ENCODE measurements at regions not wholly inside any gene's neighbourhood (a gene's known extent, or its start where the extent isn't known, plus 50 kb on each side); places are given as distances from the start of the nearest gene placed in this dataset.

GRCh38 chr14:104341532-104342434, 203.4 kb downstream of the KIF26A start:
- no peak overlapping the region for H2AFZ ChIP-seq (ENCODE audit: low read length, unreplicated experiment)
- no peak overlapping the region for H3K4me3 ChIP-seq (ENCODE audit: low read depth, low read length)
- H3K27ac ChIP-seq (ENCODE audit: low read depth, low read length) = no peak overlapping the region
- no peaks in the 10 kb centered on the region for H3K79me2 ChIP-seq (ENCODE audit: control insufficient read depth, insufficient read depth, low read length, unreplicated experiment)
- no peaks in the 10 kb centered on the region for H3K4me1 ChIP-seq (ENCODE audit: control insufficient read depth, insufficient read depth, low read length, unreplicated experiment)
- H3K36me3 ChIP-seq (ENCODE audit: insufficient read depth, low read length) = no peaks in the 10 kb centered on the region
- peaks cover 40% of the 10 kb centered on the region for H3K27me3 ChIP-seq (ENCODE audit: insufficient read depth, low read length)

DNA sequence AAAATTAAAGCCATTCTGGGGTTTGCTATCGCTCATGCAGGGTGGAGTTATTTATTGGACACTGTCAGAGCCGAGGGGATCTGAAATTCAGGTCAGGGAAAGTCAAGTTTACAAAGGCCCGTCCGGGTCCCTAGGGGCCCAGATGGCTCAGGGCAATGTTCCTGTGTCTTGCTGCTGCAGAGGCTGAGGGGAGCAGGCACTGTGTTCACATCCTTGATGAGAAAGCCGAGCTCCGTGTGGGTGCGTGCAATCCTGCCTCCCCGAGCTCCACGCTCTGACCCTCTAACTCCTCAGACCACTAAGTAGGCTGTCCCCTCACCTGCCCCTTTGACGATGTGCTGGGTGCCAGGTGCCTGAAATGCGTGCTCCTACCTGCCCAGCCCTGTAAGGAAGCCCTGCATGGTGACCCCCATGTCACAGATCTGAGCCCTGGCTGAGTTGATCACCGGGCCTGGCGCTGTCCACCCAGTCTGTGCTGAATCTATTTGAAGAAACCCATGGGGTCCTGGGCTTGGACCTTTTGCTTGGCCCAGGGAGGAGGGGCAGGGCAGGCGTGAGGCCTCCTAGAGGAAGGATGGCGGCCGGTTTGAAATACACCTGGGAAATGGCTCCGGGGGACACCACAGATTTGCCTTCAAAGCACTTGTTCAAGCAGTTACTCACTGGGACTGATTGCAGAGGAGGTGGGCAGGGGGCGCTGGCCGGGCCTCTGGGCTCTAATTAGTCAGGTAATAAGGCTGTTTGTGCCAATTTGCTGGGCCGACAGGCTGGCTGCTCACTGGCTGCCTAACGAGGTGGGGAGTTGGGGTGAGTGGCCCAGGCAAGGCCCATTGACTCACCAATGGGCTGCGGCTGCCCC, 204.3 kb downstream of the KIF26A start:
- Histone ChIP-seq H2AFZ (ENCODE audit: low read length, unreplicated experiment) (no peak overlapping the region), H3K4me3 (ENCODE audit: low read depth, low read length) (no peak overlapping the region), H3K4me1 (ENCODE audit: control insufficient read depth, insufficient read depth, low read length, unreplicated experiment) (no peaks in the 10 kb centered on the region), H3K27me3 (ENCODE audit: insufficient read depth, low read length) (peaks cover 39% of the 10 kb centered on the region), H3K27ac (ENCODE audit: low read depth, low read length) (no peak overlapping the region), H3K79me2 (ENCODE audit: control insufficient read depth, insufficient read depth, low read length, unreplicated experiment) (no peaks in the 10 kb centered on the region), H3K36me3 (ENCODE audit: insufficient read depth, low read length) (no peaks in the 10 kb centered on the region)

DNA sequence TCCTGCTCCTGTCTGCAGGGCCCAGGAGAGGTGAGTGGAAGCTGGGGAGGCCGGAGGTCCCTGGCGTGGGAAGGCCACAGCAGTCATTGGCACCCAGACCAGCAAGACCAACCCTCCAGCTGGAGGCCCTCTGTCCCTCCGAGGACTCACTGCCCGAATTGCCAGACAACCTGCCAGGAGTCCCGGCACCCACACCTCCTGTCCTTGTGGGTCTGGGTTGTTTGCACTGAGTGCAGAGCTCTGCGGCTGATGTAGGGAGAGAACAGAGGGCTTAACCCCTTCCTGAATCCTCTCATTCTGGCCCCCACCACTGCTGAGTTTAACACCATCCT, 204.9 kb downstream of the KIF26A start:
- Histone ChIP-seq H2AFZ (ENCODE audit: low read length, unreplicated experiment) (no peak overlapping the region), H3K27me3 (ENCODE audit: insufficient read depth, low read length) (peaks cover 43% of the 10 kb centered on the region), H3K79me2 (ENCODE audit: control insufficient read depth, insufficient read depth, low read length, unreplicated experiment) (no peaks in the 10 kb centered on the region), H3K4me1 (ENCODE audit: control insufficient read depth, insufficient read depth, low read length, unreplicated experiment) (no peaks in the 10 kb centered on the region), H3K4me3 (ENCODE audit: low read depth, low read length) (no peak overlapping the region), H3K27ac (ENCODE audit: low read depth, low read length) (no peak overlapping the region), H3K36me3 (ENCODE audit: insufficient read depth, low read length) (no peaks in the 10 kb centered on the region)

DNA sequence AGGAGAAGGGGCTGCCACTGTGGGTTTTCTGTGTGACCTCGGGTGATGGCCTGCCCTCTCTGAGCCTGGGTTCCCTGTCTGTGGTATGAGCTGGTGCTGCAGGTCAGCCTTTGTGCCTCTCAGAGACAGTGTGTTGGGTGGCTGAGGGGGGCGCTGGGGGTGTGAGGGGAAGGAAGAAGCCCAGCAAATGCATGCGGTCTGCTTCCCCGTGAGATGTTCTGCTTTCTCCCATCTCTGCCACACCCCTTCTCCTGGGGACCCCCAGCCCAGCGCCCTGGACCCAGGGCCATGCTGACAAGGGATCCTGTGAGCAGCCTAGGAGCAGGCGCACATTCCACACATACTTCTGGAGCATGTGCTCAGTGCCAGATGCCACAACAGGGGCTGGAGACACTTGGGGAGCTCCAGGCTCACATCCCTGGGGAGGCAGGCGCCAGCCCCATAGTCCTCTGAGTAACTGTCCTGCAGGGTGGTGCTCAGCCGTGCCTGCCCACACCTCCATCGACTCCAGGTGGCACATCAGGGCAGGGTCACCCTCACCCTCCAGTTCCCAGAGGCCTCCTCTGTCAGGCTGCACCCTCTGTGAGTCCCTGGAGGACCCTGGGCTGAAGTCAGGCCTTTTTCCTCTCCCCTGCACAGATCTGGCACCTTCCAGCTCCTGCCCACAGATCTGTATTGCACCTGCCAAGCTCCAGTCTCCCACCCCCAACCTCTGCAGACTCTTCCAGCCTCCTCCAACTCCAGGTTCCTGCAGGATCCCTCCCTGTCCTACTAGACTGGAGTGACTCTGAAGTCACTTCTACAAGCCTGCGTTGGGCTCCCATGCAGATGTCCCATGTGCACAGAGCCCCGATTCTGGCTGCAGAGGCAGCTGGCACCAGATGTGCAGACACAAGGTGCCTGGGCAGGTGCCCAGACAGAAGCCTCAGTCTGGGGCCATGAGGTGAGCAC, 205.6 kb downstream of the KIF26A start:
- Histone ChIP-seq H3K36me3 (ENCODE audit: insufficient read depth, low read length) (no peaks in the 10 kb centered on the region), H3K79me2 (ENCODE audit: control insufficient read depth, insufficient read depth, low read length, unreplicated experiment) (no peaks in the 10 kb centered on the region), H3K27ac (ENCODE audit: low read depth, low read length) (no peak overlapping the region), H2AFZ (ENCODE audit: low read length, unreplicated experiment) (no peak overlapping the region), H3K4me1 (ENCODE audit: control insufficient read depth, insufficient read depth, low read length, unreplicated experiment) (no peaks in the 10 kb centered on the region), H3K27me3 (ENCODE audit: insufficient read depth, low read length) (peaks cover 42% of the 10 kb centered on the region), H3K4me3 (ENCODE audit: low read depth, low read length) (no peak overlapping the region)

GRCh38 chr14:104344818-104345620, 206.6 kb downstream of the KIF26A start:
- Histone ChIP-seq H3K4me1 (ENCODE audit: control insufficient read depth, insufficient read depth, low read length, unreplicated experiment) (no peaks in the 10 kb centered on the region), H3K27me3 (ENCODE audit: insufficient read depth, low read length) (peaks cover 49% of the 10 kb centered on the region), H3K27ac (ENCODE audit: low read depth, low read length) (no peak overlapping the region)

GRCh38 chr14:104345621-104346462, 207.5 kb downstream of the KIF26A start:
- no peak overlapping the region for H3K4me3 ChIP-seq (ENCODE audit: low read depth, low read length)
- H3K79me2 ChIP-seq (ENCODE audit: control insufficient read depth, insufficient read depth, low read length, unreplicated experiment) = no peaks in the 10 kb centered on the region
- no peaks in the 10 kb centered on the region for H3K4me1 ChIP-seq (ENCODE audit: control insufficient read depth, insufficient read depth, low read length, unreplicated experiment)
- peaks cover 42% of the 10 kb centered on the region for H3K27me3 ChIP-seq (ENCODE audit: insufficient read depth, low read length)
- H3K36me3 ChIP-seq (ENCODE audit: insufficient read depth, low read length) = no peaks in the 10 kb centered on the region
- no peak overlapping the region for H2AFZ ChIP-seq (ENCODE audit: low read length, unreplicated experiment)
- no peak overlapping the region for H3K27ac ChIP-seq (ENCODE audit: low read depth, low read length)

More at GRCh38 chr14:104344818-104345620, 206.6 kb downstream of the KIF26A start:
- no peaks in the 10 kb centered on the region for H3K79me2 ChIP-seq (ENCODE audit: control insufficient read depth, insufficient read depth, low read length, unreplicated experiment)
- H3K4me3 ChIP-seq (ENCODE audit: low read depth, low read length) = no peak overlapping the region
- no peaks in the 10 kb centered on the region for H3K36me3 ChIP-seq (ENCODE audit: insufficient read depth, low read length)
- no peak overlapping the region for H2AFZ ChIP-seq (ENCODE audit: low read length, unreplicated experiment)

DNA sequence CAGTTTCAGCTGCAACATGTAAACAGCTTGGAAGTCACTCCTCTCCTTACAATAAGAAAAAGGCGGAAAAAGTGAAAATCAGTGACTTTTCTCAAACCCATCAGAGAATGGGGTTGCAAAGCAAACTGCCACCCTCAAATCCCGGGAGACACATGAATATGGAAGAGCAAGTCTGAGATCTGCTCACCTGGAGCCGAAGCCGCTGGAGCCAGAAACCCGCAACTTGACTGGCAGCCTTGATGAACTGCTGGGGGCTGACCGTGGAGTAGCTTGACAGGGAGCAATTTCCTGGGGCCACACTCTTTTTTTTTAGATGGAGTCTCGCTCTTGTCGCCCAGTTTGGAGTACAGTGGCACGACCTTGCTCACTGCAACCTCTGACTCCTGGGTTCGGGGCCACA, 208.2 kb downstream of the KIF26A start:
- no peaks in the 10 kb centered on the region for H3K36me3 ChIP-seq (ENCODE audit: insufficient read depth, low read length)
- H3K27ac ChIP-seq (ENCODE audit: low read depth, low read length) = no peak overlapping the region
- no peak overlapping the region for H3K4me3 ChIP-seq (ENCODE audit: low read depth, low read length)
- no peaks in the 10 kb centered on the region for H3K79me2 ChIP-seq (ENCODE audit: control insufficient read depth, insufficient read depth, low read length, unreplicated experiment)
- no peaks in the 10 kb centered on the region for H3K4me1 ChIP-seq (ENCODE audit: control insufficient read depth, insufficient read depth, low read length, unreplicated experiment)
- H2AFZ ChIP-seq (ENCODE audit: low read length, unreplicated experiment) = no peak overlapping the region
- peaks cover 45% of the 10 kb centered on the region for H3K27me3 ChIP-seq (ENCODE audit: insufficient read depth, low read length)

- Histone ChIP-seq H3K36me3 (ENCODE audit: insufficient read depth, low read length) (no peaks in the 10 kb centered on the region), H3K4me3 (ENCODE audit: low read depth, low read length) (no peak overlapping the region), H3K27ac (ENCODE audit: low read depth, low read length) (no peak overlapping the region), H3K79me2 (ENCODE audit: control insufficient read depth, insufficient read depth, low read length, unreplicated experiment) (no peaks in the 10 kb centered on the region), H3K27me3 (ENCODE audit: insufficient read depth, low read length) (peaks cover 55% of the 10 kb centered on the region), H3K4me1 (ENCODE audit: control insufficient read depth, insufficient read depth, low read length, unreplicated experiment) (no peaks in the 10 kb centered on the region), H2AFZ (ENCODE audit: low read length, unreplicated experiment) (no peak overlapping the region)
Observed at GRCh38 chr14:104348741-104349140, 210.4 kb downstream of the KIF26A start.

DNA sequence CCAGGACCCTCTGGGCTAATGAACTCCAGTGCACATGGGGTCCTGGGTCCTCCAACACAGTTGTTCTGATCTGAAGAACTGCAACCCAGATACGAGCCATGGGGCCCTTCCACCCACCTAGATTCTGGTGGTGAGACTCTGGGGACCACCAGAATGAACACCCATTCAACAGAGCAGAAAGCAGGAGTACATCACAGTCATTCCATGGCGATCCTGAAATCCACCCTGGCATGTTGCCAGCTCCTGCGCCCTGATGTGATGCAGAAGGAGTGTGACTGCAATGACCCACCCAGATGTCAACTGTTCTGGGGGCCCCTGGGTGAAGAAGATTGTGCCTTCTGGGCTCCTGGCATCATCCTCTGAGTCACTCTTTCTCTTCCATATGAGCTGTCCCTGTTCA, 211.6 kb downstream of the KIF26A start:
- no peak overlapping the region for H3K27ac ChIP-seq (ENCODE audit: low read depth, low read length)
- H3K36me3 ChIP-seq (ENCODE audit: insufficient read depth, low read length) = no peaks in the 10 kb centered on the region
- H3K4me3 ChIP-seq (ENCODE audit: low read depth, low read length) = no peak overlapping the region
- no peaks in the 10 kb centered on the region for H3K79me2 ChIP-seq (ENCODE audit: control insufficient read depth, insufficient read depth, low read length, unreplicated experiment)
- no peak overlapping the region for H2AFZ ChIP-seq (ENCODE audit: low read length, unreplicated experiment)
- H3K4me1 ChIP-seq (ENCODE audit: control insufficient read depth, insufficient read depth, low read length, unreplicated experiment) = no peaks in the 10 kb centered on the region
- H3K27me3 ChIP-seq (ENCODE audit: insufficient read depth, low read length) = peaks cover 52% of the 10 kb centered on the region

Data from ACC112 (cell line).